GM12865 (cell line): ENCODE measurements at regions not wholly inside any gene's neighbourhood (a gene's known extent, or its start where the extent isn't known, plus 50 kb on each side); places are given as distances from the start of the nearest gene placed in this dataset.

Experiments used
- DNase-seq: peaks from one replicate; pipeline ENCODE4 v3.0.0; 2010; ENCODE audit warnings: low read depth
- H3K4me3 ChIP-seq: 2 replicates; pipeline ENCODE4 v1.5.1; 2011; ENCODE audit warnings: mild to moderate bottlenecking, low read depth, low read length, control low read depth
- CTCF ChIP-seq: IDR thresholded peaks from 2 replicates; pipeline ENCODE4 v1.5.1; 2011; ENCODE audit warnings: low read length, control low read depth, low read depth, inconsistent platforms; ENCODE audit not compliant: insufficient read depth; ENCODE audit errors: missing control alignments

GRCh38 chr1:181416268-181416860 lies 67.0 kb upstream of the CACNA1E start:
- no peak for DNase-seq
- H3K4me3 ChIP-seq: no peak overlapping the region
- TF ChIP-seq CTCF: no peak

GRCh38 chr1:181417915-181418314 lies 65.4 kb upstream of the CACNA1E start:
- no peak for DNase-seq
- TF ChIP-seq CTCF: no peak
- H3K4me3 ChIP-seq: no peak overlapping the region

- peak; percentile 38 for TF ChIP-seq CTCF
- H3K4me3 ChIP-seq: no peak overlapping the region
- DNase-seq: peak; percentile 59
These were observed 59.9 kb upstream of the CACNA1E start for GRCh38 chr1:181423301-181423918.

GRCh38 chr1:181424786-181425403 lies 58.4 kb upstream of the CACNA1E start:
- DNase-seq: peak; percentile 76
- peak; percentile 88 for TF ChIP-seq CTCF
- no peak overlapping the region for H3K4me3 ChIP-seq

- no peak overlapping the region for H3K4me3 ChIP-seq
- no peak for TF ChIP-seq CTCF
- no peak for DNase-seq
These were observed 57.8 kb upstream of the CACNA1E start for GRCh38 chr1:181425566-181425965.

GRCh38 chr1:181429462-181429861 lies 53.9 kb upstream of the CACNA1E start:
- no peak for TF ChIP-seq CTCF
- DNase-seq: no peak

More at GRCh38 chr1:181429462-181429861, 53.9 kb upstream of the CACNA1E start:
- no peak overlapping the region for H3K4me3 ChIP-seq
